Thoracic aorta (tissue), 2 donors: ENCODE measurements at regions not wholly inside any gene's neighbourhood (a gene's known extent, or its start where the extent isn't known, plus 50 kb on each side); places are given as distances from the start of the nearest gene placed in this dataset.
"Not testable (repeated sequence)": the region's sequence is repeated elsewhere in the genome, so short reads cannot be mapped to it uniquely, and the experiment has no call there.

Experiments
- ATAC-seq: fragments of 150-250 bp; one replicate; pipeline ENCODE4 v1.8.0; 2017; ENCODE audit warnings: low read depth; ENCODE audit not compliant: insufficient number of reproducible peaks, low FRiP score
- DNase-seq: peaks from one replicate; pipeline ENCODE4 v3.0.0-alpha.2; 2020; ENCODE audit warnings: low spot score
- H3K27ac ChIP-seq, 2 donors: fragments of 200-600 bp; sonication (generic); 1 replicate in 1 of 2; 2 replicates in 1 of 2; pipeline ENCODE4 v1.5.1; 2016; ENCODE audit warnings: mild to moderate bottlenecking in 2 of 2, moderate library complexity in 2 of 2
- H3K27me3 ChIP-seq: fragments of 200-600 bp; sonication (generic); replicated peaks from 2 replicates; pipeline ENCODE4 v1.6.0; 2016; ENCODE audit warnings: mild to moderate bottlenecking; ENCODE audit not compliant: insufficient read depth
- H3K36me3 ChIP-seq: fragments of 200-600 bp; sonication (generic); one replicate; pipeline ENCODE4 v1.5.1; 2016
- H3K4me1 ChIP-seq, 2 donors: fragments of 200-600 bp; sonication (generic); 1 replicate in 1 of 2; 2 replicates in 1 of 2; pipeline versions ENCODE4 v1.5.1 to v1.6.0; 2016; ENCODE audit warnings: low read depth in 2 of 2, mild to moderate bottlenecking in 1 of 2; ENCODE audit not compliant: control insufficient read depth in 1 of 2
- H3K4me3 ChIP-seq: fragments of 200-600 bp; sonication (generic); 2 replicates; pipeline ENCODE4 v1.5.1; 2016; ENCODE audit warnings: mild to moderate bottlenecking
- H3K9me3 ChIP-seq: fragments of 200-600 bp; sonication (generic); 2 replicates; pipeline ENCODE4 v1.5.1; 2016
- CTCF ChIP-seq: fragments of 200-600 bp; sonication (generic); IDR thresholded peaks from one replicate; pipeline ENCODE4 v1.5.1; 2019; ENCODE audit warnings: antibody characterized with exemption

DNA sequence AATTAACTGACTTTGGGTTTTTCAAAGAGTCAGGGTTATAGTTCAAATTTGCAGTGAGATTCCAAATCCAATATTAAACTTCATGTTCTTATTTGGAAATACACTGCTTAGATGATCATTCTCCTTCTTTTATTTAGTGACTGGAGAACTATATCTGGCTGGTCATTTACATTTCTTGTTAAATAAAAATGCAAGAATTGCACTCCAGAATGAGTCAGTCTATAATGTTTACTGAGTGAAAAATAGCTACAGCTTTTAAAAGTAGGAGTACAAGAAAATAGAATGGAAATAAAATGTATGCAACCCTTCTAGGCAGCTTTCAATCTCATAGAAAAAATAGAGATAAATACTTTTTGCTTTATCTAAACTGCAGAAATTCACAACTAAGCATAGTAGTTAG, 54.5 kb upstream of the CD2AP start:
- Histone ChIP-seq H3K36me3 (no peaks in the 10 kb centered on the region), H3K4me3 (no peak overlapping the region), H3K27me3 (no peaks in the 10 kb centered on the region), H3K4me1 (no peaks in the 10 kb centered on the region), H3K9me3 (no peaks in the 10 kb centered on the region), H3K27ac (no peak overlapping the region)
- TF ChIP-seq CTCF = no peak
- ATAC-seq (no peak), DNase-seq (no peak)

GRCh38 chr6:47424436-47424836, 53.2 kb upstream of the CD2AP start:
- H3K4me1 ChIP-seq = no peaks in the 10 kb centered on the region
- H3K4me3 ChIP-seq = no peak overlapping the region
- no peaks in the 10 kb centered on the region for H3K36me3 ChIP-seq
- no peak overlapping the region for H3K27ac ChIP-seq
- TF ChIP-seq CTCF = no peak
- no peaks in the 10 kb centered on the region for H3K9me3 ChIP-seq
- no peak for DNase-seq
- no peak for ATAC-seq
- H3K27me3 ChIP-seq = no peaks in the 10 kb centered on the region

GRCh38 chr6:47425724-47426123, 51.9 kb upstream of the CD2AP start:
- ATAC-seq, H3K4me3 ChIP-seq, H3K4me1 ChIP-seq, H3K36me3 ChIP-seq, DNase-seq, H3K27me3 ChIP-seq, H3K9me3 ChIP-seq, H3K27ac ChIP-seq: not testable (repeated sequence)

DNA sequence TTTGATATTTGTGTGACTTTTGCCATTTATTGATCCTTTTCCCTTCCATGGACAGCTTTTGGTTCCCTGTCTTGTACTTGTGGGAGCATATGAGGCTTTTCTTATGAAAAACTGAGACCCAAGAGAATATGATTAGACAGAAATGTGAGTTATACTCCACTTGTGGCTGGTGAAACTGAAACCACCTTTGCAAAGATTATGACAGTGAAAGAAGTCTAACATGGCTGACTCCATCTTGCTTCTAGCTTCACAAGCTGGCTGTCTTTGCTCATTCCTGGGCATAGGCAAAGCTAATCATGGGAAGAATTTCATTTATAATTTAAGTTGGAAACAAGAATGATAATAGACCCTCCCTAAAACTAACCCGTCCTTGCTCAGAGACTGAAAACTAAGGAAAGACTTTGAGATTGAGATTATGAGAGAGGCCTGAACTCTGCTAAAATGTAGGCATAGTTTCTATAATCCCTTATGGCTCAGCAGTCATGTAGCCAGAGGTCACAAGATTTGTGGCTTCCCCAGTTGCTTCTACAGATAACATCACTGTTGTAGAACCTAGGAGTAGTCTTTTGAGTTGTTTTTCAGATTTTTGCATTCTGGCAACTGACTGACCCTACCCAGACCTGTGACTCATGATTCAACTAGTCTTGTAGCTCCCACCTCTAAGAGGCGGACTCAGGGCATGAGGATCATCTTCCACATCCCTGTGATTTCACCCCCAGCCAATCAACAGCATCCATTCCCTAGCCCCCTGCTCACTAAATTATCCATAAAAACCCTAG, 50.9 kb upstream of the CD2AP start:
- no peak for ATAC-seq
- no peak overlapping the region for H3K4me3 ChIP-seq
- H3K27ac ChIP-seq = no peak overlapping the region
- no peak for DNase-seq
- H3K36me3 ChIP-seq = no peaks in the 10 kb centered on the region
- no peak for TF ChIP-seq CTCF
- no peaks in the 10 kb centered on the region for H3K9me3 ChIP-seq
- no peaks in the 10 kb centered on the region for H3K27me3 ChIP-seq
- no peaks in the 10 kb centered on the region for H3K4me1 ChIP-seq

GRCh38 chr6:47427680-47428079, 49.9 kb upstream of the CD2AP start:
- no peak overlapping the region for H3K27ac ChIP-seq
- H3K4me3 ChIP-seq = no peak overlapping the region
- no peaks in the 10 kb centered on the region for H3K9me3 ChIP-seq
- ATAC-seq = no peak
- no peak for DNase-seq
- H3K4me1 ChIP-seq = no peaks in the 10 kb centered on the region
- H3K27me3 ChIP-seq = no peaks in the 10 kb centered on the region
- no peaks in the 10 kb centered on the region for H3K36me3 ChIP-seq
- TF ChIP-seq CTCF = no peak
